ENCODE measurements at regions not wholly inside any gene's neighbourhood (a gene's known extent, or its start where the extent isn't known, plus 50 kb on each side); places are given as distances from the start of the nearest gene placed in this dataset.
"Not testable (repeated sequence)": the region's sequence is repeated elsewhere in the genome, so short reads cannot be mapped to it uniquely, and the experiment has no call there.

- intact Hi-C loops (cut with DNase I) = no loop called here
- 40 to 48% methylated on average over 3 of the region's 3 CpGs for WGBS, 2 donors
- Histone ChIP-seq H3K4me1 (no peaks in the 10 kb centered on the region), H3K4me3 (no peak overlapping the region), H3K27ac (no peak overlapping the region), H3K36me3 (no peaks in the 10 kb centered on the region), H3K27me3 (peaks cover 0 to 20% (median 8%) of the 10 kb centered on the region in 7 donors), H3K9me3 (no peaks in the 10 kb centered on the region)
- TF ChIP-seq, protein P1, sequence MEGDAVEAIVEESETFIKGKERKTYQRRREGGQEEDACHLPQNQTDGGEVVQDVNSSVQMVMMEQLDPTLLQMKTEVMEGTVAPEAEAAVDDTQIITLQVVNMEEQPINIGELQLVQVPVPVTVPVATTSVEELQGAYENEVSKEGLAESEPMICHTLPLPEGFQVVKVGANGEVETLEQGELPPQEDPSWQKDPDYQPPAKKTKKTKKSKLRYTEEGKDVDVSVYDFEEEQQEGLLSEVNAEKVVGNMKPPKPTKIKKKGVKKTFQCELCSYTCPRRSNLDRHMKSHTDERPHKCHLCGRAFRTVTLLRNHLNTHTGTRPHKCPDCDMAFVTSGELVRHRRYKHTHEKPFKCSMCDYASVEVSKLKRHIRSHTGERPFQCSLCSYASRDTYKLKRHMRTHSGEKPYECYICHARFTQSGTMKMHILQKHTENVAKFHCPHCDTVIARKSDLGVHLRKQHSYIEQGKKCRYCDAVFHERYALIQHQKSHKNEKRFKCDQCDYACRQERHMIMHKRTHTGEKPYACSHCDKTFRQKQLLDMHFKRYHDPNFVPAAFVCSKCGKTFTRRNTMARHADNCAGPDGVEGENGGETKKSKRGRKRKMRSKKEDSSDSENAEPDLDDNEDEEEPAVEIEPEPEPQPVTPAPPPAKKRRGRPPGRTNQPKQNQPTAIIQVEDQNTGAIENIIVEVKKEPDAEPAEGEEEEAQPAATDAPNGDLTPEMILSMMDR (IDR thresholded peaks at IDR 0.05) = no peak
- DNase-seq = no peak
- ATAC-seq = no peak
These were observed 105.8 kb downstream of the SPP2 start for GRCh38 chr2:234156326-234156725.

GRCh38 chr2:234152835-234153234 is 102.3 kb downstream of the SPP2 start:
- intact Hi-C loops (cut with DNase I); H3K36me3 ChIP-seq; H3K4me3 ChIP-seq; H3K27ac ChIP-seq; H3K4me1 ChIP-seq; H3K9me3 ChIP-seq; ATAC-seq; DNase-seq: not testable (repeated sequence)
- WGBS, 2 donors = 87 to 89% methylated on average over 2 of the region's 2 CpGs
- H3K27me3 ChIP-seq = peaks cover 0 to 12% (median 4%) of the 10 kb centered on the region in 7 donors

DNA sequence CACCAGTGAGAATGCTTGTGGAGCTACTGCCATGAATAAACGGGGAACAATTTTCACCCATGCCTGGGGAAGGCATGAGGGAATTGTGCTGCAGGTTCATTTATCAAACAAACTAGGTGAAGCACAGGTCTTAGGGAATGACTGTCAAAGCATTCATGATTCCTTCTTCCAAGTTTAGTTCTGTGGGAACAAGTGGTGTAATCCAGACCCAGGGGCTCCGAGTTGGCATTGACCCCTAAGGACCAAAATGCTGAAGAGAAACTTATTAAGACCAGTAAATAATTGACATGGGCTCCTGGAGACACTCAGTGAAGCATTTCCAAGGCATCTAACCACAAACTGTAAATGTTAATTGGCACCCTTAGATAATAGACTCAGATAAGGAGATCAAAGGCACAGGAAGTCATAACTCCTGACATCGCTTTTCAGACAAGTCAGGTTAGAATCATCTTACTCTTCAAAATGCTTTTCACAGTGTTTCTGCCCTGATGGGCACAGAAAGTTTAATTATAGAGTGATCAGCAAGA is 96.9 kb downstream of the SPP2 start:
- intact Hi-C loops (cut with DNase I) = no loop called here
- WGBS, 2 donors = 81 to 91% methylated on average over 3 of the region's 3 CpGs
- ATAC-seq (no peak), DNase-seq (no peak)
- H3K9me3 ChIP-seq = peaks cover 0 to 4% (median 0%) of the 10 kb centered on the region in 11 donors
- TF ChIP-seq, protein P1 (IDR thresholded peaks at IDR 0.05) = no peak
- H3K4me1 ChIP-seq = peaks cover 0 to 19% (median 3%) of the 10 kb centered on the region in 9 donors
- H3K27ac ChIP-seq = no peak overlapping the region
- H3K36me3 ChIP-seq = no peaks in the 10 kb centered on the region
- H3K27me3 ChIP-seq = peaks cover 0 to 3% (median 0%) of the 10 kb centered on the region in 7 donors
- no peak overlapping the region for H3K4me3 ChIP-seq

DNA sequence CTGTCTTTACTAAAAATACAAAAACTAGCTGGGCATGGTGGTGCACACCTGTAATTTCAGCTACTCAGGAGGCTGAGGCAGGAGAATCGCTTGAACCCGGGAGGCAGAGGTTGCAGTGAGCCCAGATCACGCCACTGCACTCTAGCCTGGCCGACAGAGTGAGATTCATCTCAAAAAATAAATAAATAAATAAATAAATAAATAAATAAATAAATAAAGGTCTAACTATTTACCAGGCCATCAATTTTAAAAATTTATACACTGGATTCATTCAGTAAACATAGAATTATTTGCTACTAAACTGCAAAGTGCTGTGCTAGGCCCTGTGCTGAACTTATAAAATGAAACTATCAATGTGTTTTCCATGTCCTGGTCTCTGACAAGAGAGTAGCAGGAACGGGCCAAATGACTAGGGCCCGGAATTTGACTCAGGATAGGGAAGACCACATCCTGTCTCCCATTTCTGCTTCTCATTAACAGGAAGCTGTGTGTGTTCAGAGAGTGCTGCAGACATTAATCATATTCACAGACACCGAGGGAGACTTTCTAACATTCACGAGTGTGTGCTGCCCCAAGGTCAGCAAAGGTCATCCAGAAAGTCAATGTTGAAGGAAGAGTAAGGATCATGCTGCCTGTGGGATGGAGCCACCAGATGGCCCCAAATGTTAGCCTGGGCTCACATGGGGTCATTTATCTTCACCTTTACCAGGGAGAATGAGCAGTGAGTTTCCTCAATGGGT is 95.8 kb downstream of the SPP2 start:
- Histone ChIP-seq H3K9me3 (peaks cover 0 to 4% (median 0%) of the 10 kb centered on the region in 11 donors), H3K4me3 (no peak overlapping the region), H3K27me3 (peaks cover 0 to 3% (median 0%) of the 10 kb centered on the region in 7 donors), H3K36me3 (no peaks in the 10 kb centered on the region), H3K27ac (peak overlapping the region in 1 of 10 donors; percentile 64), H3K4me1 (peaks cover 0 to 19% (median 3%) of the 10 kb centered on the region in 9 donors)
- DNase-seq (peak in 1 of 2 donors; percentile 9), ATAC-seq (peak in 4 of 8 donors; percentile 16 to 85 (median 42))
- TF ChIP-seq, protein P1 (IDR thresholded peaks at IDR 0.05) = no peak
- intact Hi-C loops (cut with DNase I) = no loop called here
- 62 to 67% methylated on average over 8 of the region's 8 CpGs for WGBS, 2 donors

DNA sequence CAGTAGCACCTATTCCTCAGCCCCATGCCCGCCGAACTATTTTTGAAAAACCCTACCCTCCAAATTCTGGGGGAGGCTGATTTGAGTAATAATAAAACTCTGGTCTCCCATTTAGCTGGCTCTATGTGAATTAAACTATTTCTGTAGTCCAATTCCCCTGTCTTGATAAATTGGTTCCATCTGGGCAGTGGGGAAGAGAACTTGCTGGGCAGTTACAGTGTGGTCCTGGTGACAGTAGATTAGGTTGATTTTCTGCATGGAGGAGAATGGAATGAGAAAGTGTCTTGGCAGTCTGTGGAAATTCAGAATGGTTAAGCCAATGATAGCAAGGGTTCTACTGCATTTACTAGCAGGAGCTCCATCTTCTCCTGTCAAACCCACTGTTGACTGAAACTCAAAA is 95.0 kb downstream of the SPP2 start:
- Histone ChIP-seq H3K4me3 (no peak overlapping the region), H3K27ac (peak overlapping the region in 1 of 10 donors; percentile 64), H3K27me3 (peaks cover 0 to 9% (median 0%) of the 10 kb centered on the region in 7 donors), H3K9me3 (peaks cover 0 to 4% (median 0%) of the 10 kb centered on the region in 11 donors), H3K36me3 (no peaks in the 10 kb centered on the region), H3K4me1 (peaks cover 0 to 19% (median 3%) of the 10 kb centered on the region in 9 donors)
- intact Hi-C loops (cut with DNase I) = no loop called here
- TF ChIP-seq, protein P1 (IDR thresholded peaks at IDR 0.05) = no peak
- ATAC-seq = no peak
- DNase-seq = no peak
- WGBS, 2 donors = 77 to 95% methylated on average over 2 of the region's 2 CpGs

All from heart right ventricle (tissue), 16 donors.